GM21717 (cell line): ENCODE measurements at regions not wholly inside any gene's neighbourhood (a gene's known extent, or its start where the extent isn't known, plus 50 kb on each side); places are given as distances from the start of the nearest gene placed in this dataset.
"Not testable (repeated sequence)": the region's sequence is repeated elsewhere in the genome, so short reads cannot be mapped to it uniquely, and the experiment has no call there.

Experiments used
- ATAC-seq: cut with Tn5 transposase; IDR thresholded peaks from one replicate; pipeline ENCODE4 v1.9.1; 2021; ENCODE audit warnings: mild to moderate bottlenecking, moderate library complexity; ENCODE audit not compliant: unreplicated experiment

GRCh38 chr2:83016343-83017110 lies 1442.6 kb downstream of the SUCLG1 start:
- ATAC-seq, result no peak

- no peak for ATAC-seq
Observed at GRCh38 chr2:83015900-83016299, 1443.2 kb downstream of the SUCLG1 start.

GRCh38 chr2:83015035-83015715 lies 1443.9 kb downstream of the SUCLG1 start:
- no peak for ATAC-seq

GRCh38 chr2:83014462-83014861 lies 1444.6 kb downstream of the SUCLG1 start:
- no peak for ATAC-seq

GRCh38 chr2:83006961-83007360 lies 1452.1 kb downstream of the SUCLG1 start:
- ATAC-seq, result no peak

GRCh38 chr2:83003555-83003954 lies 1455.5 kb downstream of the SUCLG1 start:
- ATAC-seq, result no peak

- ATAC-seq, result no peak
Observed at GRCh38 chr2:83002706-83003105, 1456.4 kb downstream of the SUCLG1 start.

- ATAC-seq, result no peak
Observed at GRCh38 chr2:82998781-82999180, 1460.3 kb downstream of the SUCLG1 start.

GRCh38 chr2:82996217-82996616 lies 1462.9 kb downstream of the SUCLG1 start:
- ATAC-seq, result no peak

- ATAC-seq, result no peak
Observed at GRCh38 chr2:82994151-82994550, 1464.9 kb downstream of the SUCLG1 start.

- no peak for ATAC-seq
Observed at GRCh38 chr2:82993609-82994008, 1465.5 kb downstream of the SUCLG1 start.

GRCh38 chr2:82992968-82993367 lies 1466.1 kb downstream of the SUCLG1 start:
- no peak for ATAC-seq

- not testable (repeated sequence) for ATAC-seq
Observed at GRCh38 chr2:82987706-82988105, 1471.4 kb downstream of the SUCLG1 start.

- ATAC-seq, result no peak
Observed at GRCh38 chr2:82986899-82987298, 1472.2 kb downstream of the SUCLG1 start.

- no peak for ATAC-seq
Observed at GRCh38 chr2:82985572-82986197, 1473.4 kb downstream of the SUCLG1 start.

- no peak for ATAC-seq
Observed at GRCh38 chr2:82968358-82968757, 1490.7 kb downstream of the SUCLG1 start.

GRCh38 chr2:82964341-82964740 lies 1494.7 kb downstream of the SUCLG1 start:
- ATAC-seq, result no peak

- no peak for ATAC-seq
Observed at GRCh38 chr2:82959727-82960126, 1499.4 kb downstream of the SUCLG1 start.

GRCh38 chr2:82954868-82955267 lies 1504.2 kb downstream of the SUCLG1 start:
- no peak for ATAC-seq

- no peak for ATAC-seq
Observed at GRCh38 chr2:82939211-82939610, 1519.9 kb downstream of the SUCLG1 start.

- not testable (repeated sequence) for ATAC-seq
Observed at GRCh38 chr2:82938321-82938845, 1520.7 kb downstream of the SUCLG1 start.

GRCh38 chr2:82913566-82913965 lies 1545.5 kb downstream of the SUCLG1 start:
- ATAC-seq, result no peak
